ENCODE measurements at regions not wholly inside any gene's neighbourhood (a gene's known extent, or its start where the extent isn't known, plus 50 kb on each side); places are given as distances from the start of the nearest gene placed in this dataset.

DNA sequence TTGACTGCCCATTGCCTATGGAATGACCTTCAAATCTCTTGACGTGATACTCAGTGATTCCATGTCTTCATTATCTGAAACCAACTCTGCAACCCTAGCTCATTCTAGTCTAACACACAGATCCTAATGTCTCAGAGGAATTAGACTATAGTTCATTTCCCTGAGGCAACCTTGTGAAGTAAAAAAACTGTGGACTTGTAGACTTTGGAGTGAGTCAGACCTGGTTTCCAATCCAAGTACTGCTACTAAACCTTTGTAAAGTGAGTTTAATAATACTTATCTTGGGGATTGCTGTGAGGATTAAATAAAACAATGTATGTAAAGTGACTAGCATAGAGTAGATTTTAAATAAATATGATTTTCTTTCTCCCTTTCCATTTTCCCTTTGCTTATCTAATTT, 226.1 kb downstream of the BLID start:
- TF ChIP-seq, protein P1, sequence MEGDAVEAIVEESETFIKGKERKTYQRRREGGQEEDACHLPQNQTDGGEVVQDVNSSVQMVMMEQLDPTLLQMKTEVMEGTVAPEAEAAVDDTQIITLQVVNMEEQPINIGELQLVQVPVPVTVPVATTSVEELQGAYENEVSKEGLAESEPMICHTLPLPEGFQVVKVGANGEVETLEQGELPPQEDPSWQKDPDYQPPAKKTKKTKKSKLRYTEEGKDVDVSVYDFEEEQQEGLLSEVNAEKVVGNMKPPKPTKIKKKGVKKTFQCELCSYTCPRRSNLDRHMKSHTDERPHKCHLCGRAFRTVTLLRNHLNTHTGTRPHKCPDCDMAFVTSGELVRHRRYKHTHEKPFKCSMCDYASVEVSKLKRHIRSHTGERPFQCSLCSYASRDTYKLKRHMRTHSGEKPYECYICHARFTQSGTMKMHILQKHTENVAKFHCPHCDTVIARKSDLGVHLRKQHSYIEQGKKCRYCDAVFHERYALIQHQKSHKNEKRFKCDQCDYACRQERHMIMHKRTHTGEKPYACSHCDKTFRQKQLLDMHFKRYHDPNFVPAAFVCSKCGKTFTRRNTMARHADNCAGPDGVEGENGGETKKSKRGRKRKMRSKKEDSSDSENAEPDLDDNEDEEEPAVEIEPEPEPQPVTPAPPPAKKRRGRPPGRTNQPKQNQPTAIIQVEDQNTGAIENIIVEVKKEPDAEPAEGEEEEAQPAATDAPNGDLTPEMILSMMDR (IDR thresholded peaks at IDR 0.05) = no peak
- TF ChIP-seq POLR2A (IDR thresholded peaks at IDR 0.05) (no peak), EP300 (IDR thresholded peaks at IDR 0.05; ENCODE audit: low read depth) (no peak), POLR2AphosphoS5 (IDR thresholded peaks at IDR 0.05) (no peak)

All from transverse colon (tissue), 4 donors.